Fibroblast of lung (primary cell): ENCODE measurements at regions not wholly inside any gene's neighbourhood (a gene's known extent, or its start where the extent isn't known, plus 50 kb on each side); places are given as distances from the start of the nearest gene placed in this dataset.

Experiments
- DNase-seq, 2 donors: peaks; one replicate each; pipeline versions ENCODE4 v3.0.0 to v3.0.0-alpha.2; 2010; ENCODE audit warnings: low read depth in 2 of 2
- H2AFZ ChIP-seq: 2 replicates; pipeline ENCODE4 v1.5.1; 2012; ENCODE audit warnings: low read length, control low read depth, inconsistent platforms
- H3K27ac ChIP-seq: 2 replicates; pipeline ENCODE4 v1.5.1; 2011; ENCODE audit warnings: low read length, control low read depth; ENCODE audit not compliant: insufficient read depth
- H3K27me3 ChIP-seq: 2 replicates; pipeline ENCODE4 v1.5.1; 2011; ENCODE audit warnings: mild to moderate bottlenecking, low read length; ENCODE audit not compliant: control insufficient read depth, insufficient read depth
- H3K36me3 ChIP-seq: 2 replicates; pipeline ENCODE4 v1.5.1; 2011; ENCODE audit warnings: low read length; ENCODE audit not compliant: control insufficient read depth, insufficient read depth
- H3K4me1 ChIP-seq: 2 replicates; pipeline ENCODE4 v1.5.1; 2011; ENCODE audit warnings: low read length; ENCODE audit not compliant: control insufficient read depth, insufficient read depth; ENCODE audit errors: extremely low read depth
- H3K4me2 ChIP-seq: 2 replicates; pipeline ENCODE4 v1.5.1; 2011; ENCODE audit warnings: low read length, control low read depth; ENCODE audit not compliant: insufficient read depth; ENCODE audit errors: extremely low read depth
- H3K4me3 ChIP-seq, 4 experiments: fragments of 200-600 bp in 1 of 4; sonication (generic) in 1 of 4; replicated peaks in 1 of 4; 2 replicates each; pipeline ENCODE4 v1.5.1; 2011 to 2016; ENCODE audit warnings: low read length in 4 of 4, low read depth in 3 of 4, mild to moderate bottlenecking in 3 of 4, control low read depth in 2 of 4, inconsistent platforms in 1 of 4, mixed read lengths in 1 of 4; ENCODE audit not compliant: insufficient read depth in 1 of 4; ENCODE audit errors: control extremely low read depth in 1 of 4
- H3K79me2 ChIP-seq: 2 replicates; pipeline ENCODE4 v1.5.1; 2012; ENCODE audit warnings: mild to moderate bottlenecking, low read length, inconsistent platforms; ENCODE audit not compliant: control insufficient read depth, insufficient read depth
- H3K9ac ChIP-seq: 2 replicates; pipeline ENCODE4 v1.5.1; 2011; ENCODE audit warnings: mild to moderate bottlenecking, low read length, control low read depth; ENCODE audit not compliant: insufficient read depth
- H3K9me3 ChIP-seq: 2 replicates; pipeline ENCODE4 v1.5.1; 2012; ENCODE audit warnings: low read depth, low read length; ENCODE audit not compliant: control insufficient read depth, insufficient read depth
- H4K20me1 ChIP-seq: 2 replicates; pipeline ENCODE4 v1.5.1; 2011; ENCODE audit warnings: low read length; ENCODE audit not compliant: control insufficient read depth, insufficient read depth; ENCODE audit errors: extremely low read depth
- EZH2 ChIP-seq: IDR thresholded peaks from 2 replicates; pipeline ENCODE4 v1.5.1; 2012; ENCODE audit warnings: low read length, control low read depth, mild to moderate bottlenecking; ENCODE audit errors: missing control alignments
- TF ChIP-seq, protein P1 (sequence below), 2 donors: IDR thresholded peaks in 1 of 2; conservative IDR thresholded peaks in 1 of 2; 1 replicate in 1 of 2; 2 replicates in 1 of 2; pipeline ENCODE4 v1.5.1; 2011 to 2012; ENCODE audit warnings: low read length in 2 of 2, control low read depth in 1 of 2, inconsistent platforms in 1 of 2, low read depth in 1 of 2, mild to moderate bottlenecking in 1 of 2

DNA sequence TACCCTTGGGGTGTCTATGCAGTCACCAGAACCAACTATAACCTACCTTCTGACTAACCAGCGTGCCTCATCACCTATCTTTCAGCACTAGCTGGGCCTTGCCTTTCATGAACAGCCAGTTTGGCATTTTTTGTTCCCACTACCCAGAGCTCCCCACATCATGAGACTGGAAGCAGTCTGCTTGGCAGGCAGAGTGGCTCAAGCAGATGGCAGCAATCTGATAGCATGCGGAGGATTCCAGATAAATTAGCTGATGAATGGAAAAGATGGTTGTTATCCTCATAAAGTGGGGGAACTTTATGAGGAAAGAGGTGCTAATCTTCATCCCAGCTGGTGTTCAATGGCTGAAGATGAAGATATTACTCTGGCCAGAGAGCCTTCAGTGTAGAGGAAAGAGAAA is 243.2 kb upstream of the EDA2R start:
- TF ChIP-seq, protein P1, sequence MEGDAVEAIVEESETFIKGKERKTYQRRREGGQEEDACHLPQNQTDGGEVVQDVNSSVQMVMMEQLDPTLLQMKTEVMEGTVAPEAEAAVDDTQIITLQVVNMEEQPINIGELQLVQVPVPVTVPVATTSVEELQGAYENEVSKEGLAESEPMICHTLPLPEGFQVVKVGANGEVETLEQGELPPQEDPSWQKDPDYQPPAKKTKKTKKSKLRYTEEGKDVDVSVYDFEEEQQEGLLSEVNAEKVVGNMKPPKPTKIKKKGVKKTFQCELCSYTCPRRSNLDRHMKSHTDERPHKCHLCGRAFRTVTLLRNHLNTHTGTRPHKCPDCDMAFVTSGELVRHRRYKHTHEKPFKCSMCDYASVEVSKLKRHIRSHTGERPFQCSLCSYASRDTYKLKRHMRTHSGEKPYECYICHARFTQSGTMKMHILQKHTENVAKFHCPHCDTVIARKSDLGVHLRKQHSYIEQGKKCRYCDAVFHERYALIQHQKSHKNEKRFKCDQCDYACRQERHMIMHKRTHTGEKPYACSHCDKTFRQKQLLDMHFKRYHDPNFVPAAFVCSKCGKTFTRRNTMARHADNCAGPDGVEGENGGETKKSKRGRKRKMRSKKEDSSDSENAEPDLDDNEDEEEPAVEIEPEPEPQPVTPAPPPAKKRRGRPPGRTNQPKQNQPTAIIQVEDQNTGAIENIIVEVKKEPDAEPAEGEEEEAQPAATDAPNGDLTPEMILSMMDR (conservative IDR thresholded peaks at IDR 0.05 in 1 of 2, IDR thresholded peaks at IDR 0.05 in 1 of 2; ENCODE audit: low read depth in 1 of 2, low read length in 2 of 2), result no peak
- TF ChIP-seq EZH2, result no peak
- H3K9ac ChIP-seq, result no peak overlapping the region
- no peak overlapping the region for H3K4me3 ChIP-seq
- H4K20me1 ChIP-seq, result no peaks in the 10 kb centered on the region
- H3K27me3 ChIP-seq, result no peaks in the 10 kb centered on the region
- H3K9me3 ChIP-seq, result no peaks in the 10 kb centered on the region
- no peaks in the 10 kb centered on the region for H3K79me2 ChIP-seq
- no peak overlapping the region for H3K27ac ChIP-seq
- H3K4me1 ChIP-seq, result no peaks in the 10 kb centered on the region
- H2AFZ ChIP-seq, result no peak overlapping the region
- no peak overlapping the region for H3K4me2 ChIP-seq
- no peak for DNase-seq
- H3K36me3 ChIP-seq, result no peaks in the 10 kb centered on the region

DNA sequence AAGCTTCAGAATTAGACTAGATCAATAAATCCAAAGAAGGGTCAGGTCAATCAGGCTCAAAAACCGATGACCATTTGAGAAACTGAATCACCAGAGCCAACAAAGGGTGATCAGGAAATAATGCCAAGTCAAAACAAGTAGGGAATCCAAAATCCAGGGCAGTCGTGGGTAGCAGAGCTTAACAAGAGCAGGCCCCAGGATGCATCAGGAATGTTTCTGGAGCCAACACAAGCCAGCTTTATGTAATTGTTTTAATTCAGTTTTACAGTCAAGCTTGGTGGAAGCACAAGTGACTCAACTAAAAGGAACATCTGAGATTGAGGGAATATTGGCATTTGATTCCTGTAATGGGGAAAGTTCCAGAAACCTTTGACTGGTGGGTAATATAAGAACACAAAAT is 237.9 kb upstream of the EDA2R start:
- Histone ChIP-seq H3K36me3 (no peaks in the 10 kb centered on the region), H3K79me2 (no peaks in the 10 kb centered on the region), H3K27me3 (no peaks in the 10 kb centered on the region), H3K4me2 (no peak overlapping the region), H3K27ac (no peak overlapping the region), H2AFZ (no peak overlapping the region), H3K9me3 (no peaks in the 10 kb centered on the region), H3K4me1 (no peaks in the 10 kb centered on the region), H3K9ac (no peak overlapping the region), H3K4me3 (no peak overlapping the region), H4K20me1 (no peaks in the 10 kb centered on the region)
- TF ChIP-seq, protein P1 (conservative IDR thresholded peaks at IDR 0.05 in 1 of 2, IDR thresholded peaks at IDR 0.05 in 1 of 2; ENCODE audit: low read depth in 1 of 2, low read length in 2 of 2), result no peak
- TF ChIP-seq EZH2, result no peak
- DNase-seq, result no peak

DNA sequence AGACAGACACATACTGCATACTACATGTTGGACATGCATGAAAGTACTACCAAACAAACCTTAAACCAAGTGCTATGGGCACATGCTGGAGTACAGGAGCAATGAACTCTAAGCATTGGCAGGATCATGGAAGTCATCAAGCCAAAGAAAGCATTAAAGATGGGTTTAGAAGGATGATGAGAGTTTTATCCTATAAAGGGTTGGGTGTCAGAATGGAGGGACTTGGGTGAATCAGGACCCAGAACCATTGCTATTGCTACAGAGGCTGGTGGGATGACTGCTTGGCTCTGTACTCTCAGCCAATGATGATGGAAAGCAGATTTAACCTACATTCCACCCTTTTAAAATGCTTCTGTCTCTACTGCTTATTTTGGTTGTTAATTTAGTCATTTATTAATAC is 233.9 kb upstream of the EDA2R start:
- Histone ChIP-seq H3K9ac (no peak overlapping the region), H3K36me3 (no peaks in the 10 kb centered on the region), H3K27me3 (no peaks in the 10 kb centered on the region), H4K20me1 (no peaks in the 10 kb centered on the region), H3K4me3 (no peak overlapping the region), H2AFZ (no peak overlapping the region), H3K4me2 (no peak overlapping the region), H3K9me3 (no peaks in the 10 kb centered on the region), H3K4me1 (no peaks in the 10 kb centered on the region), H3K79me2 (no peaks in the 10 kb centered on the region), H3K27ac (no peak overlapping the region)
- DNase-seq, result no peak
- no peak for TF ChIP-seq EZH2
- TF ChIP-seq, protein P1 (conservative IDR thresholded peaks at IDR 0.05 in 1 of 2, IDR thresholded peaks at IDR 0.05 in 1 of 2; ENCODE audit: low read depth in 1 of 2, low read length in 2 of 2), result no peak
